Lung (tissue), 11 donors: ENCODE measurements at regions not wholly inside any gene's neighbourhood (a gene's known extent, or its start where the extent isn't known, plus 50 kb on each side); places are given as distances from the start of the nearest gene placed in this dataset.

Experiments
- ATAC-seq: fragments of 200-7000 bp; cut with Tn5 transposase; one replicate; pipeline ENCODE4 v1.9.1; 2020; ENCODE audit warnings: moderate number of reproducible peaks; ENCODE audit not compliant: insufficient read depth, low FRiP score
- DNase-seq, 3 donors: peaks; one replicate each; pipeline ENCODE4 v3.0.0-alpha.2; 2013 to 2017
- H3K27ac ChIP-seq, 2 donors: one replicate each; pipeline ENCODE4 v1.5.1; 2013; ENCODE audit warnings: mild to moderate bottlenecking in 2 of 2, moderate library complexity in 2 of 2, control low read depth in 1 of 2, inconsistent platforms in 1 of 2, low read depth in 1 of 2, low read length in 1 of 2
- H3K27me3 ChIP-seq, 3 donors: one replicate each; pipeline ENCODE4 v1.5.1; 2013; ENCODE audit warnings: low read length in 2 of 3; ENCODE audit not compliant: control insufficient read depth in 3 of 3, insufficient read depth in 3 of 3
- H3K36me3 ChIP-seq, 4 donors: one replicate each; pipeline ENCODE4 v1.5.1; 2013; ENCODE audit warnings: low read length in 4 of 4, mild to moderate bottlenecking in 1 of 4, moderate library complexity in 1 of 4; ENCODE audit not compliant: control insufficient read depth in 4 of 4, insufficient read depth in 4 of 4
- H3K4me1 ChIP-seq, 5 donors: one replicate each; pipeline ENCODE4 v1.5.1; 2013; ENCODE audit warnings: low read length in 5 of 5, mild to moderate bottlenecking in 2 of 5, moderate library complexity in 1 of 5; ENCODE audit not compliant: control insufficient read depth in 5 of 5, insufficient read depth in 5 of 5
- H3K4me3 ChIP-seq: one replicate; pipeline ENCODE4 v1.5.1; 2013; ENCODE audit warnings: mild to moderate bottlenecking, control low read depth, moderate library complexity
- H3K9ac ChIP-seq, 2 donors: one replicate each; pipeline ENCODE4 v1.5.1; 2013; ENCODE audit warnings: low read length in 2 of 2, control low read depth in 1 of 2; ENCODE audit not compliant: insufficient read depth in 1 of 2
- H3K9me3 ChIP-seq, 4 donors: one replicate each; pipeline ENCODE4 v1.5.1; 2013; ENCODE audit warnings: low read length in 3 of 4, mild to moderate bottlenecking in 1 of 4, moderate library complexity in 1 of 4; ENCODE audit not compliant: control insufficient read depth in 4 of 4, insufficient read depth in 3 of 4
- WGBS, 2 donors: extraction: QIAGEN DNeasy Blood & Tissue Kit; methylation state at CpG; one replicate each; pipeline ENCODE4 v1.1.7; 2013; 5-methylcytosine and 5-hydroxymethylcytosine counted together
- TF ChIP-seq, protein P1 (sequence below): IDR thresholded peaks from 2 replicates; pipeline ENCODE4 v1.5.1; 2012; ENCODE audit warnings: mild to moderate bottlenecking; ENCODE audit errors: control extremely low read depth, extremely low read depth
- donor health status: control.
- donor health status: control.
- donor health status: Bipolar disorder and iron deficiency.
- donor health status: healthy.
- donor health status: DM: yes; HTN: yes; CAD: no.

DNA sequence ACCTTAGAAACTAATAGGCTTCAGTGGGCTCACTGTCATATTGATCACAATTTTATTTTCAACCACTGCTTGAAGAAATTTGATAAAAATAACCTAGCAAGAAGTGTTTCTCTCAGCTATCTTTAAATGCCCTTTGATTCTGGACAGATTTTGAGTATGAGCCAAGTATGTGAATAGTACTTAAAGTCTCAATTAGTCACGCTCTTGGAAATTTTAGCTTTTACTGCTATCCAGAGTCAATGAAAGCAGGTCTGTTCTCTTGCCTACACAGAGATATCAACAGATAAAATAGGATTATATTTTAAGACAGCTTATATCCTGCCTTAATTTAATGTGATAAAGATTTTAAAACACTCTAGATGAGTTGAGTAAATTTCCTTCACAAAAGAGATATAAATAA, 337.3 kb downstream of the CBLN2 start:
- H3K27me3 ChIP-seq: no peaks in the 10 kb centered on the region
- no peak overlapping the region for H3K4me3 ChIP-seq
- H3K4me1 ChIP-seq: no peaks in the 10 kb centered on the region
- DNase-seq: peak in 1 of 3 donors; percentile 10
- ATAC-seq: no peak
- no peaks in the 10 kb centered on the region for H3K9me3 ChIP-seq
- H3K9ac ChIP-seq: no peak overlapping the region
- H3K36me3 ChIP-seq: no peaks in the 10 kb centered on the region
- no peak overlapping the region for H3K27ac ChIP-seq
- 63 to 79% methylated on average over 1 of the region's 1 CpG for WGBS, 2 donors
- TF ChIP-seq, protein P1, sequence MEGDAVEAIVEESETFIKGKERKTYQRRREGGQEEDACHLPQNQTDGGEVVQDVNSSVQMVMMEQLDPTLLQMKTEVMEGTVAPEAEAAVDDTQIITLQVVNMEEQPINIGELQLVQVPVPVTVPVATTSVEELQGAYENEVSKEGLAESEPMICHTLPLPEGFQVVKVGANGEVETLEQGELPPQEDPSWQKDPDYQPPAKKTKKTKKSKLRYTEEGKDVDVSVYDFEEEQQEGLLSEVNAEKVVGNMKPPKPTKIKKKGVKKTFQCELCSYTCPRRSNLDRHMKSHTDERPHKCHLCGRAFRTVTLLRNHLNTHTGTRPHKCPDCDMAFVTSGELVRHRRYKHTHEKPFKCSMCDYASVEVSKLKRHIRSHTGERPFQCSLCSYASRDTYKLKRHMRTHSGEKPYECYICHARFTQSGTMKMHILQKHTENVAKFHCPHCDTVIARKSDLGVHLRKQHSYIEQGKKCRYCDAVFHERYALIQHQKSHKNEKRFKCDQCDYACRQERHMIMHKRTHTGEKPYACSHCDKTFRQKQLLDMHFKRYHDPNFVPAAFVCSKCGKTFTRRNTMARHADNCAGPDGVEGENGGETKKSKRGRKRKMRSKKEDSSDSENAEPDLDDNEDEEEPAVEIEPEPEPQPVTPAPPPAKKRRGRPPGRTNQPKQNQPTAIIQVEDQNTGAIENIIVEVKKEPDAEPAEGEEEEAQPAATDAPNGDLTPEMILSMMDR: no peak

DNA sequence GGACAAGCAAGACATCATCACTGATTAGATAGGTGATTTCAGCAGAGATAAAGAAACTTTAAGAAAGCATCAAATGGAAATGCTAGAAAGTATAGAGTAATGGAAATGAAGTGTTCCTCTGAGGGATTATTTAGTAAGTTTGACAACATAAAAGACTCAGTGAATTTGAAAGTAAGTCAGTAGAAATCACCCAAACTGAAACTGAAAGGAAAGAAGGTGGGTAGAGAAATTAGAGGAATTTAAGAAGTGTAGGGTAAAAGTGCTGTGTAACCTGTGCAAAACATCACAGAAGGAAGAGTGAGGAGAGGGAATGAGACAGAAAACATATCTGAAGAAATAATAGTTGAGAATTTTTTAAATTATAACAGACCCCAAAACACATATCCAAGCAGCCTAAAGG, 343.1 kb downstream of the CBLN2 start:
- H3K27me3 ChIP-seq: no peaks in the 10 kb centered on the region
- no peak overlapping the region for H3K9ac ChIP-seq
- H3K4me1 ChIP-seq: no peaks in the 10 kb centered on the region
- TF ChIP-seq, protein P1: no peak
- H3K9me3 ChIP-seq: peaks cover 0 to 3% (median 0%) of the 10 kb centered on the region in 4 donors
- no peak overlapping the region for H3K4me3 ChIP-seq
- DNase-seq: no peak
- no peak for ATAC-seq
- H3K36me3 ChIP-seq: no peaks in the 10 kb centered on the region
- no peak overlapping the region for H3K27ac ChIP-seq

DNA sequence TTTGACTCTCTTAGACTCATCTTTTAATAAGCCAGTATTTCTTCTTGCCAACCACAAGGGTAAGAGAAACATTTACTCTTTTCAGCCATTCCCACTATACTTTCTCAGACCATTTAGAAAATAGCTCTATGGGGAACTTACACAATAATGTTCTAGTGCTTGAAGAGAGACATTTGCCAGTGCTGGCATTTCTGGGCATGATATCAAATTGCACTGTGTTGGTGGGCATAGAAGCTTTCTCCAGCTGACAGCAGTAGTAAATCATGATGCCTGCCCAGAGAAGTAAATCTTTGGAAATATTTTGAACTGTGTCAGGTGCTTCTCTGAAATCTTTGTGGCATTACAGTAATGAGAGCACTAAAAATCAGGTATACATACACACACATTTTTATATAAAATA, 346.6 kb downstream of the CBLN2 start:
- Histone ChIP-seq H3K9me3 (peaks cover 0 to 3% (median 0%) of the 10 kb centered on the region in 4 donors), H3K9ac (no peak overlapping the region), H3K27me3 (no peaks in the 10 kb centered on the region), H3K36me3 (no peaks in the 10 kb centered on the region), H3K4me1 (no peaks in the 10 kb centered on the region), H3K27ac (no peak overlapping the region), H3K4me3 (no peak overlapping the region)
- TF ChIP-seq, protein P1: no peak
- ATAC-seq (no peak), DNase-seq (no peak)

DNA sequence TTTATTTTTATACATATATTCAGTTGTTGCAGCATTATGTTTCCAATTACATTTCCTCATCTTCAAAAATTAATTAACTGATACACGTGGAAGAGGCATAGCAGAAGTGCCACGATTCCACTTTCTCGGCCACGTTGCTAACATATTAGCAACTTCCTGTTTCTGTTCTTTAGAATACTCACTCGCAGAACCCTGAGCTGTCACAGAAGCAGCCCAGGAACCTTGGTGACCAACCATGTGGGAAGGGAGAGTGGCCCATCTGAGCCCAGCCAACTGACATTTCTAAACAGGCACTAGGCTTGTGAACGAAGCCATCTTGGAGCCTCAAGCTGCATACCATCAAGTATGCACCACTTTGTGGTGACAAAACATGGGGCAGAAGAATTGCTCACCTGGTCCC, 350.1 kb downstream of the CBLN2 start:
- 81 to 84% methylated on average over 6 of the region's 6 CpGs for WGBS, 2 donors
- no peaks in the 10 kb centered on the region for H3K36me3 ChIP-seq
- H3K27me3 ChIP-seq: no peaks in the 10 kb centered on the region
- TF ChIP-seq, protein P1: no peak
- no peak overlapping the region for H3K9ac ChIP-seq
- DNase-seq: no peak
- H3K4me1 ChIP-seq: no peaks in the 10 kb centered on the region
- H3K27ac ChIP-seq: no peak overlapping the region
- no peak for ATAC-seq
- peaks cover 0 to 3% (median 0%) of the 10 kb centered on the region in 4 donors for H3K9me3 ChIP-seq
- no peak overlapping the region for H3K4me3 ChIP-seq
